GM19397 (cell line): ENCODE measurements at regions not wholly inside any gene's neighbourhood (a gene's known extent, or its start where the extent isn't known, plus 50 kb on each side); places are given as distances from the start of the nearest gene placed in this dataset.

ENCODE experiments used
- ATAC-seq: cut with Tn5 transposase; IDR thresholded peaks from one replicate; pipeline ENCODE4 v1.9.1; 2021; ENCODE audit warnings: mild to moderate bottlenecking, moderate library complexity; ENCODE audit not compliant: unreplicated experiment

- ATAC-seq, result no peak
These were observed 248.8 kb downstream of the IRS2 start for GRCh38 chr13:109537584-109537983.

DNA sequence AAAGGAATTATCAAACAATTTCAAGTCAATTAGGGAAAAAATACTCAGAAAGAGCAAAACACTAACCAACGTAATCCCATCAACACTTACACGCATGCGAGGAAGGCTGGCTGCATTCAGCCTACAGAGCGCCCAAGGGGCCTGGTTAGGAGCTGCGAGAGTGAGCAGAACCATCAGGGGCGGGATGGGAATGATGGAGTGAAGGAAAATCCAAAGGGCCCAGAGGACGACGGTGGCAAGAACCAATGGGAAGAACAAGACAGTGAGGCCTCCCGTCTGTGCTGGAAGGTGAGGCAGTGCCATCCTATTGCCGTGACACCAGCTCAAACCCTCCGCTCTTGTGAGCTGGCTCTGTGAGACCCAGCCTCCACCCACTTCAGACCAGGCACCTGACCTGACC lies 253.0 kb downstream of the IRS2 start:
- no peak for ATAC-seq

- no peak for ATAC-seq
These were observed 256.4 kb downstream of the IRS2 start for GRCh38 chr13:109529964-109530363.

GRCh38 chr13:109521719-109522118 lies 264.7 kb downstream of the IRS2 start:
- no peak for ATAC-seq

DNA sequence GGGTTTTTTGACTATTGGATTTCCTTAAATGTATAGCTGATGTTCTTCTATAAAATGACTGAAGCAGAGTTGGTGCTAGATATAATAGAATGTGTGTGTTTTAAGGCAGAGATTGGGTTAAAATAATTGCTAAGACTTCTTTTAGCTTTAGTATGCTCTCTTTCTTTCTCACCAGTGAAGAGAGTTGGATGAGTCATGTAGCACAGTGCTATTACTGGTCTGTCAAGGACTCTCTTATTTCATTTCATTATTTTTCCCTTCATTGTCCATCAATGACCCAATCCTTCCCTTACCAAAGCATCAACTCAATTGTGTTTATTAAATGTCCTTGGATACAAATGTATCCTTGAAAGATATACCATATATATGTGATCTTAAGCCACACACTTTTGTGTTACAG lies 268.9 kb downstream of the IRS2 start:
- no peak for ATAC-seq

- no peak for ATAC-seq
These were observed 270.2 kb downstream of the IRS2 start for GRCh38 chr13:109516186-109516585.

- no peak for ATAC-seq
These were observed 276.4 kb downstream of the IRS2 start for GRCh38 chr13:109510013-109510412.

DNA sequence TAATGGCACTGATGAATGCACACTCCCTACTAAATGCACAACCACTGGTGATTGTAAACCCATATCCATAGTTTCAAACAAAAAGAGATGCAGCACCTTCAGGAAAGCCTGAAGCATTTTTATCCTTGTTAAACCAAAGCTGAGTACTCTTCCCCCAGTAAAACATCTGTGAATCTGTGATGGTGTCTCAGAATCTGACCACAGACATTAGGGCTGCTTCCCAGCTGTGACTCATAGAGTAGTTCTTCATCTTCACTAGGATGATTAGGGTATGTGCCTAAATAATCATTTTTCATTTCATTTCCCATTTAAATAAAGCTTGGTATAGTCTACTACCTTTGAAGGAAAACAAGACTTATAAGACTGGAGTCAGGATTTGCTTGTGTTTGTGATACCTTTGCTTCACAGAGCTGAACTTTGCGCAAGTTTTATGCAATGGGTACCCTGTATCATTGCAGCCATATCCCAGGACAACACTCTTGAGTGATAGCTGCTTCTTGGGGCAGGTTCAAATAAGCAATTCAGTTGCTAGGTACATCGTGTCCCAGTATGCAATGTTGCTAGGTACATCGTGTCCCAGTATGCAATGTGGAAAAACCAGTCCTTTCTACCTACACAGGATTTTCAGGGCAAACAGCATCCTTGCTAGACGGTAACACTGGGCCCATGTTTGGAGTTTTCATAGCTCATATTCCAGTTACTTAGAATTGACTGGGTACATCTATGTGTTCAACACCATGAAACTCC lies 277.1 kb downstream of the IRS2 start:
- no peak for ATAC-seq

DNA sequence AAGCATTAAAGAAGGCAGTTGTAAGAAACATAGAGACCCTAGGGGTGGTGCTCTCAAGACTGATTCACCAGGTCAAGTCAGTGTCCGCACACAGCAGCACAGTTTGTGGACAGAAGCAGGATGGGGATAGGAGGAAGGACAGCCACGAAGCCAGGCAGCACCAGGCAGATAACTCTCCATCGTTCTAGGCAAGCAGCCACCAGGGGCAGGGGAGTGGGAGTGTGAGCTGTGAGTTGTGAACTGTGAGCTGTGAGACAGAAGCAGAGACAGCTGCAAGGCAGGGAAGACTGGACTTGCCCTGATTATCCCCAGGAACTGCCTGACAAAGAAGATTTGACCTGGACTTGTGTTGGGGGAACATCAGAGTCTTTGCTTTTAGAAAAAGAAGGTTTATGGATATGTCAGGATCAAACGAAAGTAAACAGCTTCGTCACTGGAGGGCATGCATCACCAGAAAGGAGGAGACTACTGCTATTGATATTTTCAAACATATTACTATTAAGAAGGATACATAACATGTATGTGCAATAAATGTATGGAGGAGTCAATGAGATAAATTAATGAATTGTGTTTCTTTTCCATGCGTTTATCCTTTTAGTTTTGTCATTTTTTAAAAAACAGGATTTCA lies 286.1 kb downstream of the IRS2 start:
- no peak for ATAC-seq

DNA sequence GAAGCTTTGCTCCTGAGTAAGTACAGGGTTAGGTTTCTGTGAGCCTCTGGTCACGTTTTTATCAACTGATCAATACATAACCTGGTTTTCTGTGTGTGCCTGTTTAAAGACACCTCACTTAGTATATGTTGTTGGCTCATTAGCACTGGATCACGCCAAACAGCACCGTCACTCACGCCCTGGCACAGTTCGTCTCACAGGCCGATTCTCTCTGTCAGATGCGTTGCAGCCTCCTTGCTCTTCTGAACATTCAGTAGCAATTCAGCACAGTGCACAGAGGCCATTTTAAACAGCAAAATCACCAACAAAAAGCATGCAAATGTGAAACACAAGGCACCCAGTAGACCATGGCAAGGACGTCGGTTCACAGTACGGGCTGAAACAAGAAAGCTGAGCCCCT lies 288.5 kb downstream of the IRS2 start:
- ATAC-seq, result no peak

DNA sequence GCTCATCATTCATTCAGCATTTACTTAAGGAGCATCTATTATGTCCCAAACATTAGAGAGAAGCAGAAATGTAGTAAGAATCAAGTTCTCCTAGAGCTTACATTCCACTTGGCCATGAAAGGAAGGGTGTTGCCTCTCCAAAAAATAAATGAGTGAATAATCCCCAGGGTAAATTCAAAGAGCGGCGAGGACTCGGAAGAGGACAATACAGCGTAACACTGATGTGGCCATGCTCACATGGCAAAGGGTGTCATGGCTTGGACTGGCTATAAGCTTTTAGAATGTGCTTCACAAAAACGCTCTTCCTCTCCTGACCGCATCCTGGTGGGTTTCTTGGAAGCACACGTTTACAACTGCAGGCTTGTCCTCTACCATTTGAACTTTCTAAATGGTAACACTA lies 290.2 kb downstream of the IRS2 start:
- ATAC-seq, result no peak

- ATAC-seq, result no peak
These were observed 291.4 kb downstream of the IRS2 start for GRCh38 chr13:109494925-109495369.

- no peak for ATAC-seq
These were observed 301.1 kb downstream of the IRS2 start for GRCh38 chr13:109485136-109485794.

GRCh38 chr13:109483284-109483683 lies 303.1 kb downstream of the IRS2 start:
- ATAC-seq, result no peak

DNA sequence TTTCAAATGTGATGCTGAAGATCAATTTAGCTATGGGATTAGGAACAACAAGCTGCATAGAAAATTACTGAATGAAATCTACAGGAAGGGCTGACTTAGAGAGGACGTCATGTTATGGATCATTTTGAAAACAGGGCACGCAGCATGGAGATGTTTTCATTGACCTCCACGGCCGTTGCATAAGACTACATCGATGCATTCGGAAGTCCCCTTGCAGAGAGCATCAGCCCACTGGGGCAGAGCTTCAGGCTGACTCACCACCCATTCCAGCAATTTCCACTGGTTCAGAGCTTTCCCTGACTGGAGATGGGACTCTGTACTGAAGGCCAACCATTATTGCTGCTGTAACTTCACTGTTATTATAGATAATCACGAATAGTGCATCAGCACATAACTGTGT lies 305.3 kb downstream of the IRS2 start:
- ATAC-seq, result no peak

- no peak for ATAC-seq
These were observed 306.1 kb downstream of the IRS2 start for GRCh38 chr13:109480011-109480955.

- no peak for ATAC-seq
These were observed 306.8 kb downstream of the IRS2 start for GRCh38 chr13:109479534-109479933.

GRCh38 chr13:109476001-109476400 lies 310.4 kb downstream of the IRS2 start:
- ATAC-seq, result no peak

- ATAC-seq, result no peak
These were observed 318.3 kb downstream of the IRS2 start for GRCh38 chr13:109468123-109468522.

GRCh38 chr13:109465148-109465547 lies 321.2 kb downstream of the IRS2 start:
- no peak for ATAC-seq
